Retinal pigment epithelial cell (primary cell): ENCODE measurements at regions not wholly inside any gene's neighbourhood (a gene's known extent, or its start where the extent isn't known, plus 50 kb on each side); places are given as distances from the start of the nearest gene placed in this dataset.

Experiments used
- DNase-seq: peaks from one replicate; pipeline ENCODE4 v3.0.0-alpha.2; 2010; ENCODE audit warnings: low read depth
- H3K4me3 ChIP-seq: 2 replicates; pipeline ENCODE4 v1.5.1; 2011; ENCODE audit warnings: mild to moderate bottlenecking, low read length, control low read depth, moderate library complexity
- CTCF ChIP-seq: conservative IDR thresholded peaks from 2 replicates; pipeline ENCODE4 v1.5.1; 2011; ENCODE audit warnings: low read depth, low read length, control low read depth, inconsistent platforms

DNA sequence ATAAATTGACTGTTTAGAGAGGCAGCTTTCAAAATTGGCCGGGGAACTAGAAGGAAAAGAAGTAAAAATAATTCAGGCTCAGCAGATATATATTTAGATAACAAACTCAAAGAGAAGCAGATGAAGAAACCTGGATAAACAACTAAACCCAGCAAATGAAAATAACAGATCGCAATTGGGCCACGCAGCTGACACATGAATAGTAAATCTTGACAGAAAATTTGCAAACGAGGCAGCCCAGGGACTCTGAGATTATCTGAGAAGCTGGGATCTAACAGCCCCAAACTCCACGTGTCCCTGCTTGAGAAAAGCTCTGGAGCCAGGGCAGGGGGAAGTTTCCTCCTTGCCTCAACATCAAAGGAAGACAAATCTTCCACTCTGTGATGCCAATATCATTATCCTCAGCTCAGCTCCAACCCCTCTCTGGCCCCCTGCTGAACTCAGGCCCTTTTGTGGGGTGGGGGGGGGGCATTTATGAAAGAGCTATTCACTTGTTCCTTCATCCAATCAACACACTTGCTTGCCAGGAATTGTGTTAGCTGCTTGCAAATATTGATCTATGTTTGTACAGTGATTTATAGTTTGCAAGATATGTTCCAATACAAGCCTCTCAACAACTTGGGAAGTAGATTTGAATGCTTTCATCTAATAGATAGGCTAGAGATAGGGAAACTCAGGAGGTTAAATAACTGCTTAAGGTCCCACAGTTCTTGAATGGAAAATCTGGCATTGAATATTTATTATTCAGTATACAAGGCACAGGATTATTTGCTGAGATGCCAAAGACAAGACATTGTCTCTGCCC is 72.5 kb upstream of the C11orf87 start:
- no peak for DNase-seq
- no peak for TF ChIP-seq CTCF

GRCh38 chr11:109350091-109350490 is 71.9 kb upstream of the C11orf87 start:
- no peak for DNase-seq
- H3K4me3 ChIP-seq = no peak overlapping the region
- TF ChIP-seq CTCF = no peak

More for the DNA sequence above, 72.5 kb upstream of the C11orf87 start:
- no peak overlapping the region for H3K4me3 ChIP-seq

DNA sequence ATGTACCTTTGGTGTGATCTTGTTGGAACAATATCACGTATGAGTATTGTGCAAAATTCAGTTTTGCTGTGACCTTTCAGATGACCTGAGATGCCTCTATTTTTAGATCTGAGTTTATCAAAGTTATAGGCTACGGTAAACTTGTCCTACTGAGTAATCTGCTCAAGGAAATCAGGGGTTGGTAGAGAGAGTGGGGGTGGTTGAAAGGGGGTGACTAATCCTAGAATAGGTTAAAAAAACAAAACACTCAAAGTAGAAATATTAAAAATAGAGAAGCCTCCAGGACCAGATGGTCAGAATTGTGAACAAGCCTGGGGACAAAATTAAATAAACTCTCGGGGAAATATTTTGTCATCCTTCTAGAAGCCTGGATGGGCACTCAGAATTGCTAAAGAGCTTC is 59.9 kb upstream of the C11orf87 start:
- no peak for DNase-seq
- no peak overlapping the region for H3K4me3 ChIP-seq
- no peak for TF ChIP-seq CTCF

DNA sequence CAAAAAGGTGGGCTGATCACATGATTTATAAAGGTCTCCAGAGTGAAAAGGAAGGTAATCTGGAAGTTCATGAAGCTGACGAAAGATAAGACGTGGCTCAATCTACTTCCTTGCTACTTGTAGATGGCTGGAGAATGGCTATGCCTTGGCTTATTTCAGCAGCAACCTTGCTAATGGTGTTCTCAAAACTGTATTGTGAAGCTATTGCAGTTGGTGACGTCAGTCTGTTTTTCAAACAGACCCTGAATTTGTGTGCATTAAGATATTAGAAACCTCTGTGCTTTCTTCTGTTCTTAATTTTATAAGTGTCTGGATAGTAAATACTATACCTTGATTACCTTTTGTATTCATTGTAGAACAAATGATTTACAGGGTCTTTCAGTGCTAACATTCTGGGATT is 58.3 kb upstream of the C11orf87 start:
- no peak for TF ChIP-seq CTCF
- no peak overlapping the region for H3K4me3 ChIP-seq

DNA sequence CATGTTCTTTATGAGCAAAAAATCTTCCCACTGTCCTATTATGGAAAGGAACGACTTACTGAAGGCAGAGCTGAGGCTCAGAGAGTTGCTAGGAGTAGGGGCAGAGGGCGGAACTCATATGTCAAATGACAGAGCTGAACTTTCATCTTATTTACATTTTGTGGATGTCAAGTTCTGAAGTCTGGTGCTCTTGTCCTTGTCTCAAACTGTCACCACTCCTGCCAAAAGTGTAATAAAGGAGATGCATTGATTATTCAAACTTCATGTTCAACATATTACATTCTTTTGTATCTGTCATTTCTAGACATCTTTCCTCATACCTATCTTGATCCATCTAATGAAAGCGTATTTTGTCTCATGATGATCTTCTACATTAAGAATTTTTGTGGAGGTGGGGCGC is 57.1 kb upstream of the C11orf87 start:
- TF ChIP-seq CTCF = no peak
- H3K4me3 ChIP-seq = no peak overlapping the region
- no peak for DNase-seq

More for the DNA sequence above, 58.3 kb upstream of the C11orf87 start:
- no peak for DNase-seq

DNA sequence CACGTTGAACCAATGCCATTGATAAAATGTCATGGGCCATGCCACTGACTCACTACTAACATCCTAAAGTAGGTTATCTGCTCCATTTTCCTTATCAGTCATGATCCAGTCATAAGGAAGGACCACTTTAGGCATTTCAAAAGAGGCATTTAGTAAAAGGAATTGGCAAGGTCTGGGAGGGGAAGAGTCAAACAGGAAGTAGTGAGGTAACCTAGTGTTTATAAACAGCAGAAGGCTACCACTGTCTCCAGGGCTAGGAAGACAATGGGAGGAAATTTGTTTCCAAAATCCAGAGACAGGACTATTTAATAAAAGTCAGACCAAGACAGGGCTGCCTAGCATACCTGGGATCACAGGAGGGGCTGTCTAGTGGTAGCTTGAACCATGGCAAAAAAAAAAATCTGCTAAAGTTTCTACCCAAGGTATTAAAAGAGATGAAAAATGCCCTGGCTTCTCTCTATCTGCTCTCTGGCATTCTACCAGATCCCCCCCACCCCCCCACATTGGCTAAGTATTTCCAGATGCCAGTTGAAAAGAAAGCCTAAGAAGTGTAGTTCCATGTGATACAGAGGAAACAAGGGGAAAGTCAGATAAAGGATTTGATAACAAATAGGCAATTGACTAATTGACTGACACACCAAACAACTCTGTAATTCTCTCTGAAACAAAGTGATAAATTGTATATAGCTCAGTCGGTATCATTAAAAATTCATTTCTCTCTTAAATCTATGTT is 50.4 kb upstream of the C11orf87 start:
- TF ChIP-seq CTCF = no peak
- H3K4me3 ChIP-seq = no peak overlapping the region
- no peak for DNase-seq
